GM12878 (cell line): ENCODE measurements at regions not wholly inside any gene's neighbourhood (a gene's known extent, or its start where the extent isn't known, plus 50 kb on each side); places are given as distances from the start of the nearest gene placed in this dataset.

Experiments
- ATAC-seq: fragments of 200-7000 bp; cut with Tn5 transposase; 3 replicates; pipeline ENCODE4 v1.9.1; 2020; ENCODE audit warnings: mild to moderate bottlenecking, moderate library complexity
- BruUV-seq: library from RNA; stranded (reverse); fragments of 400-500 nt; replicated peaks from 2 replicates; lab custom pipeline; 2021; lab: Mats Ljungman, UMichigan
- CTCF ChIA-PET: fragments of 300-600 bp; sonication (Branson Sonifier 250); formaldehyde crosslinking; extraction: SDS; loops from one replicate; lab custom pipeline; 2021; ENCODE audit warnings: inconsistent platforms; lab: Yijun Ruan, JAX
- POLR2A ChIA-PET: fragments of 350-600 bp; formaldehyde crosslinking; extraction: SDS; loops from one replicate; lab custom pipeline; 2021; ENCODE audit warnings: inconsistent platforms; lab: Charles Lee
- RAD21 ChIA-PET: fragments of 300-600 bp; sonication (Branson Sonifier 250); formaldehyde crosslinking; loops from one replicate; lab custom pipeline; 2023; ENCODE audit warnings: antibody characterized with exemption; ENCODE audit not compliant: unreplicated experiment; lab: Charles Lee
- SMC1A ChIA-PET: fragments of 300-600 bp; sonication (Branson Sonifier 250); formaldehyde crosslinking; loops from one replicate; lab custom pipeline; 2023; ENCODE audit not compliant: unreplicated experiment, uncharacterized antibody; lab: Charles Lee
- DNase-seq: peaks from one replicate; pipeline ENCODE4 v3.0.0-alpha.2; 2011; ENCODE audit warnings: low read depth, low spot score
- FAIRE-seq: peaks from 3 replicates; lab custom pipeline; 2011; peaks lifted over from hg19 to GRCh38; lab: Jason Lieb, UNC
- H2AFZ ChIP-seq: 2 replicates; pipeline ENCODE4 v1.6.0; 2011; ENCODE audit warnings: low read depth, low read length, control low read depth; ENCODE audit not compliant: control insufficient read depth
- H3K27ac ChIP-seq: 2 replicates; pipeline ENCODE4 v1.5.1; 2011; ENCODE audit warnings: control low read depth; ENCODE audit not compliant: control insufficient read depth, insufficient read depth
- H3K27me3 ChIP-seq, 2 experiments: replicated peaks in 1 of 2; 2 replicates each; pipeline versions ENCODE4 v1.6.0 to v1.6.1; 2011; ENCODE audit warnings: low read length in 1 of 2; ENCODE audit not compliant: control insufficient read depth in 2 of 2, insufficient read depth in 2 of 2
- H3K36me3 ChIP-seq, 2 experiments: 2 replicates each; pipeline ENCODE4 v1.5.1; 2011; ENCODE audit warnings: low read length in 1 of 2; ENCODE audit not compliant: control insufficient read depth in 2 of 2, insufficient read depth in 2 of 2
- H3K4me1 ChIP-seq: 2 replicates; pipeline ENCODE4 v1.6.1; 2011; ENCODE audit warnings: mild to moderate bottlenecking, low read length, moderate library complexity, mixed read lengths; ENCODE audit not compliant: control insufficient read depth, insufficient read depth
- H3K4me2 ChIP-seq: 2 replicates; pipeline ENCODE4 v1.6.0; 2011; ENCODE audit warnings: control low read depth; ENCODE audit not compliant: control insufficient read depth, insufficient read depth
- H3K4me3 ChIP-seq: fragments of 200-600 bp; sonication (generic); 2 replicates; pipeline ENCODE4 v1.5.1; 2016
- H3K79me2 ChIP-seq: 2 replicates; pipeline ENCODE4 v1.6.0; 2011; ENCODE audit warnings: low read length; ENCODE audit not compliant: control insufficient read depth, insufficient read depth
- H3K9ac ChIP-seq: 2 replicates; pipeline ENCODE4 v1.8.0; 2011; ENCODE audit warnings: low read length, control low read depth, mixed read lengths; ENCODE audit not compliant: control insufficient read depth, insufficient read depth
- H3K9me3 ChIP-seq: replicated peaks from 3 replicates; pipeline ENCODE4 v1.5.1; 2011; ENCODE audit warnings: mild to moderate bottlenecking, low read length; ENCODE audit not compliant: control insufficient read depth, insufficient read depth
- H4K20me1 ChIP-seq: 2 replicates; pipeline ENCODE4 v1.6.0; 2011; ENCODE audit not compliant: control insufficient read depth, insufficient read depth
- ATF2 ChIP-seq: IDR thresholded peaks from 2 replicates; pipeline ENCODE4 v1.6.1; 2012; ENCODE audit warnings: low read length, inconsistent platforms
- CUX1 ChIP-seq: IDR thresholded peaks from 2 replicates; pipeline ENCODE4 v1.6.1; 2012; ENCODE audit warnings: improper control_type of control experiment, low read depth, low read length; ENCODE audit not compliant: insufficient replicate concordance
- DPF2 ChIP-seq: fragments of 450-650 bp; IDR thresholded peaks from 2 replicates; pipeline ENCODE4 v1.6.1; 2017; ENCODE audit warnings: mild to moderate bottlenecking
- JUNB ChIP-seq: IDR thresholded peaks from 2 replicates; pipeline ENCODE4 v1.6.1; 2016; ENCODE audit warnings: antibody characterized with exemption, mild to moderate bottlenecking
- NBN ChIP-seq: fragments of 450-650 bp; IDR thresholded peaks from 2 replicates; pipeline ENCODE4 v1.6.1; 2016
- PBX3 ChIP-seq: IDR thresholded peaks from 2 replicates; pipeline ENCODE4 v1.6.1; 2011; ENCODE audit warnings: mild to moderate bottlenecking, low read depth, low read length, moderate library complexity; ENCODE audit not compliant: insufficient replicate concordance
- RELB ChIP-seq: fragments of 450-650 bp; IDR thresholded peaks from 2 replicates; pipeline ENCODE4 v1.6.1; 2017; ENCODE audit warnings: low read depth, mild to moderate bottlenecking, moderate library complexity
- TCF3 ChIP-seq: IDR thresholded peaks from 2 replicates; pipeline ENCODE4 v1.6.1; 2012; ENCODE audit warnings: low read depth, mild to moderate bottlenecking, low read length, borderline replicate concordance; ENCODE audit not compliant: insufficient read depth
- WRNIP1 ChIP-seq: IDR thresholded peaks from 2 replicates; pipeline ENCODE4 v1.6.1; 2011; ENCODE audit warnings: low read depth, low read length, improper control_type of control experiment, borderline replicate concordance
- ZBTB4 ChIP-seq: fragments of 450-650 bp; formaldehyde crosslinking; IDR thresholded peaks from 2 replicates; pipeline ENCODE4 v1.4.0; 2022; ENCODE audit warnings: mild to moderate bottlenecking, moderate library complexity
- WGBS: methylation state at CpG from one replicate; pipeline ENCODE4 v1.1.6; 2016; ENCODE audit warnings: low lambda C conversion rate; ENCODE audit not compliant: insufficient replicate concordance, insufficient coverage; ENCODE audit errors: missing lambda C conversion rate; 5-methylcytosine and 5-hydroxymethylcytosine counted together
- in situ Hi-C: fragments of 300-500 bp; cut with MboI; formaldehyde crosslinking; loops from 9 replicates; pipeline ENCODE4 v1.14.3; 2018; ENCODE audit warnings: mixed read lengths
- intact Hi-C: fragments of 100-400 bp; cut with micrococcal nuclease; formaldehyde crosslinking; loops from one replicate; pipeline ENCODE4 v1.14.2; 2022; ENCODE audit not compliant: unreplicated experiment

- no peak for TF ChIP-seq ATF2
- no peak for TF ChIP-seq ZBTB4 (CRISPR knock-in tag)
- no peak for TF ChIP-seq RELB
- no peak for TF ChIP-seq DPF2
These were observed 681.2 kb upstream of the NRP1 start (continued) for GRCh38 chr10:34015700-34016099.

- DNase-seq (no peak), FAIRE-seq (no peak), ATAC-seq (no peak)
- WGBS: 23% methylated on average over 2 of the region's 2 CpGs
- intact Hi-C loops (no loop called here), in situ Hi-C loops (no loop called here)
- no peaks in the 10 kb centered on the region for H3K4me1 ChIP-seq
- no peak overlapping the region for H2AFZ ChIP-seq
- H4K20me1 ChIP-seq: no peaks in the 10 kb centered on the region
- H3K4me3 ChIP-seq: no peak overlapping the region
- H3K9ac ChIP-seq: no peak overlapping the region
- ChIA-PET CTCF (no interaction called here), SMC1A (no interaction called here), RAD21 (no interaction called here), POLR2A (no interaction called here)
- no peaks in the 10 kb centered on the region for H3K36me3 ChIP-seq
- BruUV-seq: no TSS peak
- H3K27me3 ChIP-seq: no peaks in the 10 kb centered on the region
- H3K79me2 ChIP-seq: no peaks in the 10 kb centered on the region
- H3K9me3 ChIP-seq: no peaks in the 10 kb centered on the region
- H3K27ac ChIP-seq: no peak overlapping the region
- no peak overlapping the region for H3K4me2 ChIP-seq
- TF ChIP-seq CUX1 (no peak), WRNIP1 (no peak), JUNB (no peak), PBX3 (no peak), TCF3 (no peak), NBN (no peak)
These were observed 678.8 kb upstream of the NRP1 start for GRCh38 chr10:34013235-34013634.
